ENCODE measurements at regions not wholly inside any gene's neighbourhood (a gene's known extent, or its start where the extent isn't known, plus 50 kb on each side); places are given as distances from the start of the nearest gene placed in this dataset.
"Not testable (repeated sequence)": the region's sequence is repeated elsewhere in the genome, so short reads cannot be mapped to it uniquely, and the experiment has no call there.

DNA sequence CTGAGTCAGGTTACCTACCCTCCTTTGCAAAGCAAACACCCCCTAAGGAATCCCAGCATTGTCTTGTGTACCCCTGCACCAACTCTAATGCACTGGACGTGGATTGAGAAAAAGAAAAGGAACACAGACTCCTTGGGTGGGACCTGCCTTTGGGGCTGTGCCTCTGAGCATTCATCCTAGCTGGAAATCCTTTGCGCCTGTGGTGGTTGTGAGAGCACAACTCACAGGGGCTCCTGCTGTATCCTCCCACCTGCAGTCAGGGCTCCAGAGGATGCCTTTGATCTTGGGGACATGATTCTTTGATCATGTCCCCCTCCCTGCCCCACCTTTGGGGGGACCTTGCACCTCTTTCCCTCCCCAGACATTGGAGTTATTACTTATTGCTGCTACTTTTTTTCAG is 338.5 kb downstream of the GADD45G start:
- H3K4me1 ChIP-seq (ENCODE audit: control insufficient read depth in 3 of 3, insufficient read depth in 3 of 3, low read length in 3 of 3) = peaks cover 20 to 47% (median 27%) of the 10 kb centered on the region in 3 donors
- H3K27me3 ChIP-seq (ENCODE audit: control insufficient read depth in 3 of 3, insufficient read depth in 3 of 3, low read length in 3 of 3) = no peaks in the 10 kb centered on the region
- no peak overlapping the region for H3K9ac ChIP-seq (ENCODE audit: low read depth in 1 of 3, low read length in 3 of 3)
- H3K36me3 ChIP-seq (ENCODE audit: control insufficient read depth in 3 of 3, insufficient read depth in 3 of 3, low read length in 3 of 3) = no peaks in the 10 kb centered on the region
- peak overlapping the region; percentile 89 for H3K27ac ChIP-seq (ENCODE audit: low read depth, low read length)
- H3K4me3 ChIP-seq (ENCODE audit: low read length in 3 of 3) = no peak overlapping the region
- H3K9me3 ChIP-seq (ENCODE audit: control insufficient read depth in 3 of 3, low read length in 3 of 3) = no peaks in the 10 kb centered on the region

DNA sequence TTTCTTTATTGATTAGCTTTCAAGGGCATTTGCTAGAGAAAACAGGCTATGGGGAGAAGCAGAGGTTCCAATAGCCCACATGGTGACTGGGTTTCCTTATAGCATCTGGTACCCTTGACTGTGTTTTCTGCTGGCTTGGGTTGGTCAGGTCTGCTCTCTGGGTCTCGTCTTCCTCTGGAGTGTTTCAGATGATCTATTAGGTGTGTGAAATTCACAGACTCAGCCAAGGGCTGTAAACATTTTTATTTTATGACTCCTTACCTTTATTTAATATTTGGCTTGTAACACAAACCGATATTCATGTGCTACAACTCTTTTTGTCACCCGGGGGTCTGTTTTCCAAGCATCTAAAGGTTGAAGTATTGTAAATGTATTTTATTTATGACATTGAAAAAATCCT is 338.9 kb downstream of the GADD45G start:
- H3K27ac ChIP-seq (ENCODE audit: low read depth, low read length) = no peak overlapping the region
- no peak overlapping the region for H3K9ac ChIP-seq (ENCODE audit: low read depth in 1 of 3, low read length in 3 of 3)
- H3K27me3 ChIP-seq (ENCODE audit: control insufficient read depth in 3 of 3, insufficient read depth in 3 of 3, low read length in 3 of 3) = no peaks in the 10 kb centered on the region
- H3K4me1 ChIP-seq (ENCODE audit: control insufficient read depth in 3 of 3, insufficient read depth in 3 of 3, low read length in 3 of 3) = peaks cover 20 to 47% (median 27%) of the 10 kb centered on the region in 3 donors
- H3K4me3 ChIP-seq (ENCODE audit: low read length in 3 of 3) = no peak overlapping the region
- no peaks in the 10 kb centered on the region for H3K36me3 ChIP-seq (ENCODE audit: control insufficient read depth in 3 of 3, insufficient read depth in 3 of 3, low read length in 3 of 3)
- no peaks in the 10 kb centered on the region for H3K9me3 ChIP-seq (ENCODE audit: control insufficient read depth in 3 of 3, low read length in 3 of 3)

DNA sequence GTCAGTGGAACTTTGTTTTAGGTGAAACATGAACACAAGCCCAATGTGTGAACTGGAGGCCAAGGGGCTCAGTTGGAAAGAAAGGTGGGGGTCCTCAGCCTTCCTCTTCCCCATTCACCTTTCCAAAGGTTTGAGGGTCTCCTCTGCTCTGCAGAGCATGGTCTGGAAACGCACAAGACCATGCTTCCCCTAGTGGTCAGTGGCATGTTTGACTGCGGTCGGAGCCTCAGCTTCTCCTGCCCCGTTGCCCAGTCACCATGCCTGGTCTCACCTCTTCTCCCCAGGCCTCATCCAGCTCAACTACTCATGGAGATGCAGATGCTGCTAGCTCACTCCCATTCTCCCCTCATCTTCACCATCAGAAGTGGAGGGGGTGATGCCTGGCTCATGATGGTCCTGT is 340.3 kb downstream of the GADD45G start:
- no peak overlapping the region for H3K9ac ChIP-seq (ENCODE audit: low read depth in 1 of 3, low read length in 3 of 3)
- H3K9me3 ChIP-seq (ENCODE audit: control insufficient read depth in 3 of 3, low read length in 3 of 3) = no peaks in the 10 kb centered on the region
- no peak overlapping the region for H3K4me3 ChIP-seq (ENCODE audit: low read length in 3 of 3)
- peaks cover 20 to 40% (median 27%) of the 10 kb centered on the region in 3 donors for H3K4me1 ChIP-seq (ENCODE audit: control insufficient read depth in 3 of 3, insufficient read depth in 3 of 3, low read length in 3 of 3)
- no peak overlapping the region for H3K27ac ChIP-seq (ENCODE audit: low read depth, low read length)
- no peaks in the 10 kb centered on the region for H3K36me3 ChIP-seq (ENCODE audit: control insufficient read depth in 3 of 3, insufficient read depth in 3 of 3, low read length in 3 of 3)
- no peaks in the 10 kb centered on the region for H3K27me3 ChIP-seq (ENCODE audit: control insufficient read depth in 3 of 3, insufficient read depth in 3 of 3, low read length in 3 of 3)

DNA sequence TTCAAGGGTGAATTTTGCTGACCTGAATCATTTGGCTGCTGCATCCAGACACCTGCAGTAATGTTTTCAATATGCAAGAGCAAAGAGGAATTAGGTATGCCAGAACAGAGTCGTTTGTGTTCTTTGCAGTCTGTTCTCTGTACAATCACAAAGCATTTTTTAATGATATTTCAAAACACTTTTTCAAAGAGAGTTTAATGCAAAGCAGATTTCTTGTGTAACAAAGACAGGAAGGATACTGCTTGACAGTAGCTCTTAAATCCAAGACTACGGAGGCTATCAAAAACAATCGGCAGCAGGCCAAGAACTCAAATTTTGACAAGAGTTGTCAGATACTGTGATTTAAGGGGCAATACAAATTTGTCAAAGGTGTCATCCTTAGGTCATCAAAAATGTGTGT is 341.9 kb downstream of the GADD45G start:
- no peak overlapping the region for H3K27ac ChIP-seq (ENCODE audit: low read depth, low read length)
- no peak overlapping the region for H3K4me3 ChIP-seq (ENCODE audit: low read length in 3 of 3)
- H3K9me3 ChIP-seq (ENCODE audit: control insufficient read depth in 3 of 3, low read length in 3 of 3) = no peaks in the 10 kb centered on the region
- peaks cover 15 to 24% (median 19%) of the 10 kb centered on the region in 3 donors for H3K4me1 ChIP-seq (ENCODE audit: control insufficient read depth in 3 of 3, insufficient read depth in 3 of 3, low read length in 3 of 3)
- no peaks in the 10 kb centered on the region for H3K27me3 ChIP-seq (ENCODE audit: control insufficient read depth in 3 of 3, insufficient read depth in 3 of 3, low read length in 3 of 3)
- no peak overlapping the region for H3K9ac ChIP-seq (ENCODE audit: low read depth in 1 of 3, low read length in 3 of 3)
- H3K36me3 ChIP-seq (ENCODE audit: control insufficient read depth in 3 of 3, insufficient read depth in 3 of 3, low read length in 3 of 3) = no peaks in the 10 kb centered on the region

DNA sequence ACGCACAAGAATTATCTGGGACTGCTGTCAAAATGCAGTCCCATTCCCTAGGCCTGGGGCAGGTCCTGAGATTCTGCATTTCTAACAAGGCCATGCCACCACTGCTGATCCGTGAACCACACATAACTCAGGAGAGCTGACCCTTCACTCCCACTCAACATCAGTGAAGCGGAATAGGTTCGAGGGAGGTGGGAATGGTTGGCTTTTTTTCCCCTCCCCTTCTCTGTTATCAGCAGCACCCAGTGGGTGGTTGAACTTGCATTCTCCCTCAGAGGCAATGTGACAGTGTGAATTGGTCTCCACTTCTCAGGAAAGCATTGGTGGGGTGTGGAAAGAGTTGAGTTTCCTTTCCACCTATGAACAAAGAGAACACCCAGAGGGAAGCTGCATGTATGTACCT is 344.3 kb downstream of the GADD45G start:
- no peak overlapping the region for H3K9ac ChIP-seq (ENCODE audit: low read depth in 1 of 3, low read length in 3 of 3)
- H3K4me3 ChIP-seq (ENCODE audit: low read length in 3 of 3) = no peak overlapping the region
- H3K27me3 ChIP-seq (ENCODE audit: control insufficient read depth in 3 of 3, insufficient read depth in 3 of 3, low read length in 3 of 3) = no peaks in the 10 kb centered on the region
- H3K27ac ChIP-seq (ENCODE audit: low read depth, low read length) = no peak overlapping the region
- no peaks in the 10 kb centered on the region for H3K36me3 ChIP-seq (ENCODE audit: control insufficient read depth in 3 of 3, insufficient read depth in 3 of 3, low read length in 3 of 3)
- peaks cover 0 to 9% (median 5%) of the 10 kb centered on the region in 3 donors for H3K4me1 ChIP-seq (ENCODE audit: control insufficient read depth in 3 of 3, insufficient read depth in 3 of 3, low read length in 3 of 3)
- H3K9me3 ChIP-seq (ENCODE audit: control insufficient read depth in 3 of 3, low read length in 3 of 3) = no peaks in the 10 kb centered on the region

DNA sequence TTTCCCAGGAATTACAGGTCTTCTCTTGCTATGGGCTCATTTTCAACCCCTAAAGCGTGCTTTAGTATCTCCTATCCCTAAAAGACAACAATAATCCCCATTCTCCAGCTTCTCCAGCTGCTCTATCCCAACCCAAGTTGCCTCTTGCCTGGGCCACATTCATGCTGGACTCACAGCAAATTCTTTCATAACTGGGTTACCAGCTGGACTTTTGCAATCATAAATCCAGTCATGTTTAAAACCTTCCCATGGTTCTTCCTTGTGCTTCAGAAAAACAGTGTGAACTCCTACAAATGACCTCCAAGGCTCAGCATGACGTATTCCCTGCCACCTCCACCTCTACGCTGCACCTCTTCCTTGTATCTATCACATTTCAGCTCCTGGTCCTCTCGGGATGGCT is 346.9 kb downstream of the GADD45G start:
- Histone ChIP-seq H3K4me1 (ENCODE audit: control insufficient read depth in 3 of 3, insufficient read depth in 3 of 3, low read length in 3 of 3) (peaks cover under 1 to 8% (median 8%) of the 10 kb centered on the region in 3 donors), H3K36me3 (ENCODE audit: control insufficient read depth in 3 of 3, insufficient read depth in 3 of 3, low read length in 3 of 3) (no peaks in the 10 kb centered on the region), H3K27ac (ENCODE audit: low read depth, low read length) (no peak overlapping the region), H3K27me3 (ENCODE audit: control insufficient read depth in 3 of 3, insufficient read depth in 3 of 3, low read length in 3 of 3) (no peaks in the 10 kb centered on the region), H3K9ac (ENCODE audit: low read depth in 1 of 3, low read length in 3 of 3) (no peak overlapping the region), H3K9me3 (ENCODE audit: control insufficient read depth in 3 of 3, low read length in 3 of 3) (no peaks in the 10 kb centered on the region), H3K4me3 (ENCODE audit: low read length in 3 of 3) (no peak overlapping the region)

DNA sequence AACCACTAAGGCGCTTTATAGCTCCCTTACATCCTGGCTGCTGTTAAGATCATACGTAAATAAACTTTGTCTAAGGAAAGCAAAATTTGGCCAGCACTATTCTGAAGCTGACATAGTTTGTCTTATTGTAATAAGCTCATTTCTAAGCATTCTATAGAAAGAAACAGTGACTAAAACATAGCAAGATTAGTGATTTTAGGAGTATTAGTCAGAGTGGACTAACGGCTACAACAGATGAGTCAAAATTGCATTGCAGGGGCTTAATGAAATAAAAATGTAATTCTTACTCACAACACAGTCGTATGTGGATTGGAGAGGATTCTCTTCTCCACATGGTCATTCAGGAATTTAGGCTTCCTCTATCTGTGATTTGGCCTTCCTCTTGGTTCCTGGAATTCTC is 347.6 kb downstream of the GADD45G start:
- H3K36me3 ChIP-seq (ENCODE audit: control insufficient read depth in 3 of 3, insufficient read depth in 3 of 3, low read length in 3 of 3) = no peaks in the 10 kb centered on the region
- no peaks in the 10 kb centered on the region for H3K27me3 ChIP-seq (ENCODE audit: control insufficient read depth in 3 of 3, insufficient read depth in 3 of 3, low read length in 3 of 3)
- H3K9me3 ChIP-seq (ENCODE audit: control insufficient read depth in 3 of 3, low read length in 3 of 3) = no peaks in the 10 kb centered on the region
- no peak overlapping the region for H3K9ac ChIP-seq (ENCODE audit: low read depth in 1 of 3, low read length in 3 of 3)
- no peak overlapping the region for H3K27ac ChIP-seq (ENCODE audit: low read depth, low read length)
- no peak overlapping the region for H3K4me3 ChIP-seq (ENCODE audit: low read length in 3 of 3)
- peaks cover 3 to 16% (median 8%) of the 10 kb centered on the region in 3 donors for H3K4me1 ChIP-seq (ENCODE audit: control insufficient read depth in 3 of 3, insufficient read depth in 3 of 3, low read length in 3 of 3)

DNA sequence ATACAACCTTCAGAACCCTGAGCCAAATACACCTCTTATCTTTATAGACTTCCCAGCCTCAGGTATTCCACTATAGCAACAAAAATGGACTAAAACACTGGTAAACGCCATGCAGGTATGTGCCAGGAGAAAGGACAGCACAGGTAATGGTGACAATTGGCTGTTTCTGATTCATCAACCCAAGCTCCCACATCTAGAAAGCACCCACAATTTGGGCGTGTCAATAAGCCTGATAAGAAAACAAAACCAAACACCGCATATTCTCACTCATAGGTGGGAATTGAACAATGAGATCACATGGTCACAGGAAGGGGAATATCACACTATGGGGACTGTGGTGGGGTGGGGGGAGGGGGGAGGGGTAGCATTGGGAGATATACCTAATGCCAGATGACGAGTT is 348.5 kb downstream of the GADD45G start:
- H3K27me3 ChIP-seq (ENCODE audit: control insufficient read depth in 3 of 3, insufficient read depth in 3 of 3, low read length in 3 of 3); H3K9ac ChIP-seq (ENCODE audit: low read depth in 1 of 3, low read length in 3 of 3); H3K4me3 ChIP-seq (ENCODE audit: low read length in 3 of 3); H3K36me3 ChIP-seq (ENCODE audit: control insufficient read depth in 3 of 3, insufficient read depth in 3 of 3, low read length in 3 of 3); H3K27ac ChIP-seq (ENCODE audit: low read depth, low read length); H3K9me3 ChIP-seq (ENCODE audit: control insufficient read depth in 3 of 3, low read length in 3 of 3): not testable (repeated sequence)
- peaks cover 3 to 16% (median 8%) of the 10 kb centered on the region in 3 donors for H3K4me1 ChIP-seq (ENCODE audit: control insufficient read depth in 3 of 3, insufficient read depth in 3 of 3, low read length in 3 of 3)

DNA sequence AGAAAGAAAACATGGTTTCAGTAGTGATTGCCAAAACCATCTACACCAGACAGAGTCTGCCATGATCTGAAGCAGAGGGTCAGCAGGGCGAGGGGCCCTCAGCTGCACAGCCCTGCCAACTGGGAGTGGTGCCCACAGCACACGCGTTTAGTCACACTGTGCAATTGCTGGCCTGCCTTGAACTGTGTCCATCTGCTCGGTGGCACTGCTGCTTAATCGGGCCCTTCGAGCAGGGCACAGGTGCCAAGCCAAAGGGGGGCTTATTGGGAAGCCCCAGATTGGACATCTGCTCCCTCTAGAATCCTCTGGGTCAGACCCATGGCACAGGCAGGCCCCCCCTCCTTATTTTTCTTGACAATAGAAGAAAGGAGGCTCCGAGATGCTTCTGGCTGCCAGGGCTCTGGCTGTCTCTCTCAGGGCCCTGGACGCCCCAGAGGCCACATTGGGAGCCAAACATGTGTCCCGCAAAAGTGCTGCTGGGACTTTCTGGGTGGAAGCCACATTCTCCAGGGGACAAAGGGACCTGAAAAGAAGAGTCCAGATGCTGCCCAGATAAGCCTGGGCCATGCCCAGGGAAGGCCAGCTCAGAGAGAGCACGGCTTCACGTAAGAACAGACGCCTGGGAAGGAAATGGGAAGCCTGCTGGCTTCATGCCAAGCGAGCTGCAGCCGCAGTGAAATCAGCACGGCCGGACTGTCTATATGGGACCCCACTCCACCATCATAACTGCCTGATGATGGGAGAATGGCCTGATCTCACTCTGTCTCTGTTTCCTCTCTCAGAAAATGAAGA is 349.2 kb downstream of the GADD45G start:
- no peaks in the 10 kb centered on the region for H3K9me3 ChIP-seq (ENCODE audit: control insufficient read depth in 3 of 3, low read length in 3 of 3)
- H3K9ac ChIP-seq (ENCODE audit: low read depth in 1 of 3, low read length in 3 of 3) = peak overlapping the region in 1 of 3 donors; percentile 25
- H3K36me3 ChIP-seq (ENCODE audit: control insufficient read depth in 3 of 3, insufficient read depth in 3 of 3, low read length in 3 of 3) = no peaks in the 10 kb centered on the region
- peaks cover 3 to 16% (median 8%) of the 10 kb centered on the region in 3 donors for H3K4me1 ChIP-seq (ENCODE audit: control insufficient read depth in 3 of 3, insufficient read depth in 3 of 3, low read length in 3 of 3)
- H3K4me3 ChIP-seq (ENCODE audit: low read length in 3 of 3) = no peak overlapping the region
- H3K27ac ChIP-seq (ENCODE audit: low read depth, low read length) = no peak overlapping the region
- H3K27me3 ChIP-seq (ENCODE audit: control insufficient read depth in 3 of 3, insufficient read depth in 3 of 3, low read length in 3 of 3) = no peaks in the 10 kb centered on the region

DNA sequence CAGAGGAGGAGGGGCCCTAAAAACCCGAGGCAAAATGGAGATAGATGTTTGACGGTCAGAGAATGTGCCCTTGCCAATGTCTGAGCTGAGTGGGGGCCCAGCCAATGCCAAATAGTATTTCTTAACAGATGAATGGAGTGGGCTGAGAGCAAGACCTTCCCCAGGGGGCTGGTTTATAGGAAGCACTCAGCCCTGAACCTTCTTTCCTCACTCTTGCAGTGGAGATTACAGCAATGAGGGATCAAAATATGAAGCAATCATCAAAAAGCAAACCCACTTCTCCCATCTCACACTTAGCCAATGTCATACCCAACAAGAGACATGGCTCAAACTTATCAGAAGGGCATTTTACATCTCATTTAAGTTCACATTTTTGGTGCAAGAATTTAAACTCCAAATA is 350.3 kb downstream of the GADD45G start:
- no peaks in the 10 kb centered on the region for H3K36me3 ChIP-seq (ENCODE audit: control insufficient read depth in 3 of 3, insufficient read depth in 3 of 3, low read length in 3 of 3)
- no peak overlapping the region for H3K9ac ChIP-seq (ENCODE audit: low read depth in 1 of 3, low read length in 3 of 3)
- peaks cover 3 to 16% (median 8%) of the 10 kb centered on the region in 3 donors for H3K4me1 ChIP-seq (ENCODE audit: control insufficient read depth in 3 of 3, insufficient read depth in 3 of 3, low read length in 3 of 3)
- H3K27ac ChIP-seq (ENCODE audit: low read depth, low read length) = no peak overlapping the region
- no peaks in the 10 kb centered on the region for H3K9me3 ChIP-seq (ENCODE audit: control insufficient read depth in 3 of 3, low read length in 3 of 3)
- H3K27me3 ChIP-seq (ENCODE audit: control insufficient read depth in 3 of 3, insufficient read depth in 3 of 3, low read length in 3 of 3) = no peaks in the 10 kb centered on the region
- H3K4me3 ChIP-seq (ENCODE audit: low read length in 3 of 3) = no peak overlapping the region

Measured in skeletal muscle tissue (tissue), 3 donors.